Prostate gland (tissue), 1 donor: ENCODE measurements at regions not wholly inside any gene's neighbourhood (a gene's known extent, or its start where the extent isn't known, plus 50 kb on each side); places are given as distances from the start of the nearest gene placed in this dataset.

Experiments used
- POLR2A ChIP-seq: fragments of 450-650 bp; IDR thresholded peaks from one replicate; pipeline ENCODE4 v1.6.1; 2016; ENCODE audit warnings: antibody characterized with exemption, mild to moderate bottlenecking
- POLR2AphosphoS5 ChIP-seq: sonication (generic); formaldehyde crosslinking; IDR thresholded peaks from one replicate; pipeline ENCODE4 v1.6.1; 2017; ENCODE audit warnings: antibody characterized with exemption

DNA sequence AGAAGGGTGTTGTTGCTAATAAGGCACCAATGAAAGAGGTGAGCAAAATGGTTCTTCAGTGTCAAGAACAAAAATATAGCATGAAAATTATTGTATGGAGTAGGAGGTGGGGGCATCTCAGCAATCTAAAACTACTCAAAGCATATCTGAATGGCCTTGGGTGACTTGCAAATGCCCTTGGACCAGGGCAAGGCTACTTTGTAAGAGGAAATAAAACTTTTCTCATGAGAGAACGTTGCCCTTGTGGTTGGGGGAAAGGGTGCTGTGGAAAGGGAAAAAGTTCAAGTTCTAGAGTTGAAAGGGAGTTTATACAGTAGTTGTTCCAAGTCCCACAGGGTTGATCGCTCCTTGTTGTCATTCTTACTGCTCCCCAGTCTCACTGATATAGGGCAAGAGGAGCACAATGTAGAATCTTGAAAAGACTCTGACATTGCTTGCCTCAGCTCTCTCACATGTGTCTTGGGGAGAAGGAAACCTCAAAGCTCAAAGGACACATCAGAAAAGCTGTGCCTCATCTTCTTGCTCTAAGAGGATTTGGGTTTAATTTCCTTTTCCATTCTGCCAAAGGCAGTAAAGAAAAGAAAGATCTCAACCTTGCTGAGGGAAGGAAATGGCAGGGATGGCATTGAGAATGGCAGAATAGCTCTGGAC, 270.5 kb downstream of the DUSP6 start:
- no peak for TF ChIP-seq POLR2A
- TF ChIP-seq POLR2AphosphoS5: no peak
